ENCODE measurements at regions not wholly inside any gene's neighbourhood (a gene's known extent, or its start where the extent isn't known, plus 50 kb on each side); places are given as distances from the start of the nearest gene placed in this dataset.
A peak's percentile ranks its signal among the peaks of the same experiment; 100 is the strongest.
"Not testable (repeated sequence)": the region's sequence is repeated elsewhere in the genome, so short reads cannot be mapped to it uniquely, and the experiment has no call there.

DNA sequence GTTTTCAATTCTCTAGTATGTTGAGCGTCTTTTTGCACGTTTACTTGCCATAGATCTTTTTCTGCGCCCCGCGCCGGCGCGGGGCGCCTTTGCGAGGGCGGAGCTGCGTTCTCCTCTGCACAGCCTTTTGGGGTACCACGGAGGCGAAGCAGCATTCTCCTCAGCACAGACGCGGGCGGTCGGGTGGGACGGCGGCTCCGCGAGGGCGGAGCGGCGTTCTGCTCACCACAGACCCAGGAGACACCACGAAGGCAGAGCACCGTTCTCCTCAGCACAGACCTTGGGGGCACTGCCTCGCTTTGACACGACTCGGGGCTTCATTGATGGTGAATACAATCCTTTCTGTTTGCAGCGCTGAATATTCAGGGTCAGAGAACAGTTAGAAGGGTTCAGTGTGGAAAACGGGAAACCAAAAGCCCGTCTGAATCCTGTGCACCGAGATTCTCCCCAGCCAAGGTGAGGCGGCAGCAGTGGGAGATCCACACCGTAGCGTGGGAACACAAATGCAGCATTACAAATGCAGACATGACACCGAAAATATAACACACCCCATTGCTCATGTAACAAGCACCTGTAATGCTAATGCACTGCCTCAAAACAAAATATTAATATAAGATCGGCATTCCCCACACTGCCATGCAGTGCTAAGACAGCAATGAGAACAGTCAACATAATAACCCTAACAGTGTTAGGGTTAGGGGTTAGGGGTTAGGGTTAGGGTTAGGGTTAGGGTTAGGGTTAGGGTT is 190.7 kb upstream of the VIPR2 start:
- peak in 1 of 11 donors; percentile 7 for DNase-seq (ENCODE audit: extremely low read depth in 1 of 11, low read depth in 9 of 11, low spot score in 4 of 11)

DNA sequence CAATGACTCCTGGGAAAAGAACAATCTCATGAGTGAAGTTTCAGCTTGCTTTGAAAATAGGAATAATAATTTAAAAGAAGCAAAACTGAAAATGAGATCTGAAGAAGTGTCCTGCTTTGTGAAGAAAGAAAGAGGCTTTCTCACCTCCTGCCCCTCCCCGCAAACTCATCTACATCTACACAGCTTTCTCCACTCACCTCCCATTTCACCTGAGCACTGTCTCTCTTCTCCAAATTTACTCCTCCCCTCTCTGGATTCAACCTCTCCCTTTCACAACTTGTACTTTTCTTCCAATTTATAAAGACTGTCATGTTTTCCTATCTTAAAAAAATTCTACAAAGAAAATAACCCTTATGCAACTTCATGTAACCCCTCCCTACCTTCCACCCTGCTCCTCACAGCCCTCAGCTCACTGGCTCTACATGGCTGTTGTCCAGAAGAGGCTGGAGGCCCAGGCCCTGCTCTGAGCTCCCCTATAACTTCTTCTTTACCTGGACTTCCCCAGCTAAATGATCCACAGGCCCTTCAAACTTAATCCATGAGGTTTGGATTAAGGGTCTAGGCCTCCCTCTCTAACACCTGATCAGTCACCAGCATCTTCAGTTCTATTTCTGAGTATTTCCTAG is 188.3 kb upstream of the VIPR2 start:
- not testable (repeated sequence) for DNase-seq (ENCODE audit: extremely low read depth in 1 of 11, low read depth in 9 of 11, low spot score in 4 of 11)

DNA sequence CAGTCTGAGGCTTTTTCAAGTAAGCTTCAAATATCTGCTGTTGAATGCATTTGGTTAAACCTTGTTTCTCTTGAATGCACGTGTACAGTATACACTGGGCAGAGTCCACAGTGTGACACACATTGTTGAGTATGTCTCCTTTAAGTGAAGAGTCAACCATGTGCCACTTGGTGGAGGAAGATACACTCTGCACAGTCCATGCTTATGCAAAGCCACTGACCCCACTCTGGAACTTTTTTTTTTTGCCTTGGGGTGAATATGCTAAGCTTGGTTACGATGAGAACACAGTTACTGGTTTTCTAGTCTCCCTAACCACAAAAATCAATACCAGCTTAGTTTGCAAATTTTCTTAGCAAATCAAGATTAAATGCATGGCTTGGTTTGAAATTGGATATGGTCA is 186.8 kb upstream of the VIPR2 start:
- no peak for DNase-seq (ENCODE audit: extremely low read depth in 1 of 11, low read depth in 9 of 11, low spot score in 4 of 11)

DNA sequence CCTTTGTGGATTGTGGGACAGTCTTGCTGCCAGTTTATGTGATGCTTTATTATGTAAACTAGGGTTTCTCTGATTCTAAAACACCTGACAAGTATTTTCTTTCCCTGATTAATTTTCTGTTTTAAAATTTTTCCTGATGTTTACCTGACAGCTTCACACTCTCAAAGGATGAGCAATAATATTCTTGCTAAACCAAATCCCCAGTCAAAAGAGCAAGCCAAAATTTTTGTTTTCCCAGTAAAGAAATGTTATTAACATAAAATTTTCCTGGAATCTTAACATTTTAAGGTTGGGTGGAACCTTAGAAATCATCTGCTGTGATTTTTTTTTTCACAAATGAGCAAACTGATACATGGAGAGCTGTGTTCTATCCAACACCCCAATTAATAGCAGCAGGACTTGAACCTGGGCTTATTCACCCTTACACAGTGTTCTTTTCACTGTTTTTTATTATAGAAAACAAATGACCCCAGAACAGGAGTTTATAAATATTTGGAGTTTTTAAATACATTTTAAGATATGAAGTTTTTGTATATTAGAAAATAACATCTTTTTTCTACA is 185.2 kb upstream of the VIPR2 start:
- no peak for DNase-seq (ENCODE audit: extremely low read depth in 1 of 11, low read depth in 9 of 11, low spot score in 4 of 11)

DNA sequence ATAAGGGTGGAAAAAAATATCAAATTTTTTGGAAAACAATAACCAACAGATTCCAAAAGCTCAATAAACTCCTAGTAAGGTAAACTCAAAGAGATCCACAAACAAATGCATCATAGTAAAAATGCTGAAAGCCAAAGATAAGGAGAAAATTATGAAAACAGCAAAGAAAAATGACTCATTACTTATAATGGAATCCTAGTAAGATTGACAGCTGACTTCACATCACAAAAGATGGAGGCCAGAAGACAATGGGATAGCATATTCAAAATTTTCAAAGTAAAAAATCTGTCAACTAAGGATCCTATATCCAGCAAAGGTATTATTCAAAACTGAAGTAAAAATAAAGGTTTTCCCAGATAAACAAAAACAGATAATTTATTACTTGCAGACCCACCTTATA is 183.4 kb upstream of the VIPR2 start:
- no peak for DNase-seq (ENCODE audit: extremely low read depth in 1 of 11, low read depth in 9 of 11, low spot score in 4 of 11)

DNA sequence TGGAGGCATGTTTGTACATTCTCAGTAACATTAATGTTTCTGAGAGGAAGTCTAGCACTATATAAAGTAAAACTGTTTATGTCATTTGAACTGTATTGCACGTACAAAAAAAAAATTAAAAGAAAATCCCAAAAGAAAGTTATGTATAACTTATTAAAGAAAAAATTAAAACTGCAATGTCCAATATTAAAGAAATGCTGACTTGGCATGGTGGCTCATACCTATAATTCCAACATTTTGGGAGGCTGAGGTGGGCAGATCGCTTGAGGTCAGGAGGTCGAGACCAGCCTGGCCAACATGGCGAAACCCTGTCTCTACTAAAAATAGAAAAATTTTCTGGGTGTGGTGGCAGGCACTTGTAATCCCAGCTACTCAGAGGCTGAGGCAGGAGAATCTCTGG is 178.7 kb upstream of the VIPR2 start:
- no peak for DNase-seq (ENCODE audit: extremely low read depth in 1 of 11, low read depth in 9 of 11, low spot score in 4 of 11)

DNA sequence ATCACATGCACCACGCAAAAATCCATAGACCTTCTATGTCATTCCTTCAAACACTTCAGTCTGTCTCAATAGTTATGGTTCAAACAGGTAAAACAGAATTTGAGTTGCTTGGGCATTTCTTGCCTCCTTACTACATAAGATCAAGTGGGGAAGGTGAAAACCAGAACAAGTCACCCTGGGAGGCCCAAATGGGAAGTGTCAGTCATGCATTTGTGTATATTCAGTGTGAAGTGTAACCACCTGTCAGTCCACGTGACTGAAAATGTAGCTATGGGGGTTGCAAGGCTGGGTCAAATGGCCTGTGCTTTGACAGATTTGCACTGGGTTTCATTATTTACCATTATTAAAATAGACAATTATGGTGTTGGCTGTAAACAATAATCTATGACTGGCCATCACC is 176.6 kb upstream of the VIPR2 start:
- DNase-seq (ENCODE audit: extremely low read depth in 1 of 11, low read depth in 9 of 11, low spot score in 4 of 11): no peak

DNA sequence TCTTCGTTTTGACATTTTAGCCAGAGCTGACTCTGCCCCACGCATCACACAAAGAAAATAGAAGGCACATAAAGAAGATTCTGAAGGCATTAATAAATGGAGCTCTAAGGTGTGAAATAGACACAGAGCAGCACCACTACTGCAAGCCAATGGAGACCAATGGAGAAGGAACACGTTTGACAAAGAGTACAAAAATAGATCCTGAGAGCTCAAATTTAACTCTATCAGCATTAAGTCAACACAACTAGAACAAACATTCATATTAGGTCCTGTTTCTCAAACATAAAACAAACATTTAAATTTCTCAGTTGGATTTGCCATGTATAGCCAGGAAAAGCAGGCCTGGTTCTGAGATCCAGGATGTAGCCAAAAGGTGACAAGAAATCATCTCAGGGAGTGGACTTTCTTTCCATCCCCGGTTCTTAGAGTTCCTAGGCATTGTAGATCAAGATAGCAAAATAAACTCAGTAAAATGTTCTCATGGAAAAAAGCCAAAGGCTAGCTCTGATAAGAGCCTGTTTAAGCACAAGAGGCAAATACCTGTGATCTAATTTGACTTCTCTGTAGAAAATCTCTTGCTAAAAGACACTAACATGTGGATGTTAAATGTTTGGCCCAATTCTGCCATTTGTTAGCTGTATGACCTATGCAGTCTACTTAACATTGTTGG is 174.2 kb upstream of the VIPR2 start:
- DNase-seq (ENCODE audit: extremely low read depth in 1 of 11, low read depth in 9 of 11, low spot score in 4 of 11): no peak

DNA sequence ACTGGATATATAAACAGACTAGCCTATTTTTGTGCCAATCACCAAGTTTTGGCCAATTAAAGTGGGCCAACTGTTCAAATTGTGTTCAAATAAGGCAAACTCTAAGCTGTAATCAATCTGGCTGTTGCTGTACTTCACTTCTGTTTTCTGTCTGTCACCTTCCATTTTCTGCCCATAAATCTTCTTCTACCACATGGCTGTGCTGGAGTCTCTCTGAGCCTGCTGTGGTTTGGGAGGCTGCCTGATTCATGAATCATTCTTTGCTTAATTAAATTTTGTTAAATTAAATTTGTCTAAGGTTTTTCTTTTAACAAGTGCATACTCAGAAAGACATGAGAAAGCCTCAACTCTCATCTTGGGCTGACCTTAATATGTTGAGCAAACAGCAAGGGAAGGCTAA is 172.6 kb upstream of the VIPR2 start:
- DNase-seq (ENCODE audit: extremely low read depth in 1 of 11, low read depth in 9 of 11, low spot score in 4 of 11): no peak

DNA sequence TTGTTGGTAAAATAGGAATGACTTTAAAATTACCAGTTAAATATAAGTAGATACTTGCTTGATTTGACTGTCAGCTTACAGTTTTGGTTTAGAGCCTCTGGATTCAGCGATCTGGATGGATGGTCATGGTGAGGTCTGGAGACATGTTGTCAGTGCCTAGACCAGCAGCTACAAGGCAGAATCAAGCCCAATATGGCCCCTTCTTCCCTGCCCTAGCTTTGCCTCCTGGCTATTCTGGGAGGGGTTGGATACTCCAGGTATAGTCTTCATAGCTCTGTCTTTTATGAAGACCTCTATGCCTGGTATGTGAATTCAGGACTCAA is 166.5 kb upstream of the VIPR2 start:
- no peak for DNase-seq (ENCODE audit: extremely low read depth in 1 of 11, low read depth in 9 of 11, low spot score in 4 of 11)

DNA sequence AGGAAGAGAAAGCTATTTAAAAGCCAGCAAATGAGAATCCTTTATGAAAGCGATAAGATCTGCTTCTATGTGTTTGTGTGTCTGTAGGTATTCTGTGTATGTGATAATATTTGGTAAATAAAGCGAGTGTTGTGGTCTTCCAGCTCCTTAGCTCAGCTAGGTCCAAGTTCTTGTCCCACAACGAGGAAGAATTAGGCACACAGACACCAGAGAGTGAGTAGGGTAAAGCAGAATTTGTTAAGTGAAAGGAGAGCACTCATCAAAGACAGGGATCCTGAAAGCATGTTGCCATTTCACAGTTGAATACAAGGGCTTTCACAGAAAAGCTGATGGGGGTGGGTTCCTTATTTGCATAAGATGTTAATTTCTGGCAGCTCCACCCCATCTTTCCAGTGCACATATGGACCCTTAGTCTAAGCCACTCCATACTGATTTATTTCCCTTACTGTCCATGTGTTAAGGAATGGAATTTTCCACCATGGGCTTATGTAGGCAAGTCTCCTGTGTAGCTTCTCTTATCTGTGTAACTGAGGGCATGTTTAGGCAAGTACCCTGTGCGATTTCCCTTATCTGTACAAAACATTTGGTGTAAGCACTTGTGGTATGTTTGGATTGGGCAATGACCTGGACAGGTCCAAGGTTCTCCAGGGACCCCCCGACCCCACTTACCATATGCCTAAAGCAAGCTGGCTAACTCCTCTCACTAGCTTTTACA is 165.9 kb upstream of the VIPR2 start:
- no peak for DNase-seq (ENCODE audit: extremely low read depth in 1 of 11, low read depth in 9 of 11, low spot score in 4 of 11)

DNA sequence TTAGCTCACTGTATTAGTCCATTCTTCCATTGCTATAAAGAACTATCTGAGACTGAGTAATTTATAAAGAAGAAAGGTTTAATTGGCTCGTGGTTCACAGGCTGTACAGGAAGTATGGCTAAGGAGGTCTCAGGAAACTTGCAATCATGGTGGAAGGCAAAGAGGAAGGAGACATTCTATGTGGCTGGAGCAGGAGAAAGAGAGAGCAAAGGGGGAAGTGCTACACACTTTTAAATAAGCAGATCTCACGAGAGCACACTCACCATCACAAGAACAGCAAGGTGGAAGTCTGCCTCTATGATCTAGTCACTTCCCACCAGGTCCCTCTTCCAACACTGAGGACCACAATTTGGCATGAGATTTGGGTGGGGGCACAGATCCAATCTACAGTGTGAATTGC is 164.5 kb upstream of the VIPR2 start:
- DNase-seq (ENCODE audit: extremely low read depth in 1 of 11, low read depth in 9 of 11, low spot score in 4 of 11): not testable (repeated sequence)

DNA sequence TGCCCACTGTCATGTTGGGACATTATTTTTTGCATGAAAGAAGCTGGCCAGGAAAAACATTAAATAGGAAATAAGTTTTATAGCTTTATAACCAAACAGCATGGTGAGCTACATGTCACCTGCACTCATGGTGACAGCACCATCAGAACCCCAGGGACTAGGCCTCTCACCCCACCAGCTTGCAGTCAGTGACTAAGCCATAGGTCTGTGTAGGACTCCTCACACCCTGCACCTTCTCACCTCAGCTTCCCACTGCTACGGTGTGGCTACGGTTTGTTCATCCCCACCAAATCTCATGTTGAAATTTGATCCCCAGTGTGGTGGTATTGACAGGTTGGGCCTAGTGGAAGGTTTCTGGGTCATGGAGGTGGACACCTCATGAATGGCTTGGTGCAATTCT is 161.3 kb upstream of the VIPR2 start:
- DNase-seq (ENCODE audit: extremely low read depth in 1 of 11, low read depth in 9 of 11, low spot score in 4 of 11): no peak

DNA sequence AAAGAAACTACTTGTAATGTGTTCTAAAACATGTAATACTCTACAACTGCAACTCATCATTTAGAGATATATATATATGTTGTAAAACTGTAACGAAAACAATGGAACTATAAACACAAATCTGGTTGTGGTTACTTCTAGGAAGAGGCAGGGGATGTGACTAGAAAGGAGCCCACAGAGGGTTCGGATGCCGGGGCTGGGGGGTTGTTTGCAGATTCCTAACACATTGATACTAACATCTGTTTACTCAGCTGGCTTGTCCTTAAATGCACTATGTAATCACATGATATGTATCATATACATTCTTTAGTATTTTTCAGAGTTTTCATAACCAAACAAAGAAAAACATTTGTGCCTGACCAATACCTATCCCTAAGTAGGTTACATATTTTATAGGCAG is 160.5 kb upstream of the VIPR2 start:
- DNase-seq (ENCODE audit: extremely low read depth in 1 of 11, low read depth in 9 of 11, low spot score in 4 of 11): peak in 1 of 11 donors; percentile 33

DNA sequence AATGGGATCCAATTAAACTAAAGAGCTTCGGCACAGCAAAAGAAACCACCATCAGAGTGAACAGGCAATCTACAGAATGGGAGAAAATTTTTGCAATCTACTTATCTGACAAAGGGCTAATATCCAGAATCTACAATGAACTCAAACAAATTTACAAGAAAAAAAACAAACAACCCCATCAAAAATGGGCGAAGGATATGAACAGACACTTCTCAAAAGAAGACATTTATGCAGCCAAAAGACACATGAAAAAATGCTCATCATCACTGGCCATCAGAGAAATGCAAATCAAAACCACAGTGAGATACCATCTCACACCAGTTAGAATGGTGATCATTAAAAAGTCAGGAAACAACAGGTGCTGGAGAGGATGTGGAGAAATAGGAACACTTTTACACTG is 158.8 kb upstream of the VIPR2 start:
- DNase-seq (ENCODE audit: extremely low read depth in 1 of 11, low read depth in 9 of 11, low spot score in 4 of 11): not testable (repeated sequence)

DNA sequence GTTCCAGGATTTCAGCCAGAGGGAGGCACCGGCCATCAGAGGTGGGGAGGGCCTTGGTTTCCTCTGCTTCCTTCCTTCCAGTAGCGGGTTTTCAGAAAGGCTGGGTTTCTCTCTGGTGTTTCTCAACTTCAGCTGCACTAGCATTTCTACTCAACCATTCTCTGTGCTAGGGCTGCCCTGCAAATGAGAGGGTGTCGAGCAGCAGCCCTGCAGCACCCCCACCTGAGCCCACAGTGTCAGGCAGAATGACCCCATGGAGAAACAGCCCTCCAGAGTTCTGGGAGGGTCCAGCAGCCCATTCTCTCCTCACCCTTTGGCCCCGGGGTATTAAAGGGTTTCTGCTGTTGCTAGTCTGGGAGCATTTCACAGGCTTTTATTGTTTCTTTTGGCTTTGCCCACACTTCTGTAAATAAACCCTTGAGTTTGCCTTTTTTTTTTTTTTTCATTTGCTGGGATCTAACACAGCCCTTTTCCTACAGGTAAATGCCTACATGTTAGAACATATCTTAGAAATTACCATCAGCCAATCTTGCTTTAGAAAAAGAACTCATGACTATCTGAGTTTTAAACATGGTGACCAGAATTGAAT is 151.5 kb upstream of the VIPR2 start:
- DNase-seq (ENCODE audit: extremely low read depth in 1 of 11, low read depth in 9 of 11, low spot score in 4 of 11): no peak

DNA sequence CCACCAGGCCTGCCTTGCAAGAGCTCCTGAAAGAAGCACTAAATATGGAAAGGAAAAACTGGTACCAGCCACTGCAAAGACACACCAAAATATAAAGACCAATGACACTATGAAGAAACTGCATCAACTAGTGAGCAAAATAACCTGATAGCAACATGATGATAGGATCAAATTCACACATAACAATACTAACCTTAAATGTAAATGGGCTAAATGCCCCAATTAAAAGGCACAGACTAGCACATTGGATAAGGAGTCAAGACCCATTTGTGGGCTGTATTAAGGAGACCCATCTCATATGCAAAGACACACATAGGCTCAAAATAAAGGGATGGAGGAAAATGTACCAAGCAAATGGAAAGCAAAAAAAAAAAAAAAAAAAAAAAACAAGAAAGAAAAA is 141.8 kb upstream of the VIPR2 start:
- DNase-seq (ENCODE audit: extremely low read depth in 1 of 11, low read depth in 9 of 11, low spot score in 4 of 11): not testable (repeated sequence)

DNA sequence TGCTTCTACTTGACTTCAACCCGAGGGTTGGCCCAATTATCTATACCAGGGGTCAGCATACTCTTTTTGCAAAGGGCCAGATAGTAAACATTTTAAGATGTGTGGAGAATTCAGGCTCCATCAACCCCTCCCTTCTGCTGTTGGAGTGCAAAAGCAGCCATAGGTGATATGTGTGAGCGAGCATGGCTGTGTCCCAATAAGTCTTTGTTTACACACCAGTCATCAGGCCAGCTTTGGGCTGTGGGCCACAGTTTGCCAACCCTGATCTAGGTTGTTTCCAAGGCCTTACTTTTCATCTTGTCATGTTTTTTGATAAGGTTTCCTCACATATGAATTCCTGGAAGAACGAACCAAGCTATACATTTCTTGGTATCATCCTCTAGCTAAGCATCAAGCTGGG is 136.9 kb upstream of the VIPR2 start:
- DNase-seq (ENCODE audit: extremely low read depth in 1 of 11, low read depth in 9 of 11, low spot score in 4 of 11): no peak

DNA sequence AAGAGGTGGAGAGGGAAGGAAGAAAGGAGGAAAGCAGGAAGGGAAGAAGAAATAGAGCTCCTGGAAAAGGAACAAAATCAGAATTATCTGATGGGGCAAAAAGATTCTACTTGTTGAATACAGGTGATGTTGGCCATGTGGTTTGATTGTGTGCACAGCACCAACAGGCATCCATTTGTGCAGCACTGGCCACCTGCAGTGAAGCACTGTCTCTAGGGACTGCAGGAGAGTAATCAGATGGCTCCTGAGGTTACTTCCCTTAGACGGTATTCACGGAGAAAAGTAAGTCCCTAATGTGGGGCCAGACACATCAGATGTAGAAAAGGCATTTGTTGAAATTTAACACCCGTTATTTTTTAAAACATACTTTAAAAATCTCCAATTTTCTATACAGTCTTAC is 135.3 kb upstream of the VIPR2 start:
- no peak for DNase-seq (ENCODE audit: extremely low read depth in 1 of 11, low read depth in 9 of 11, low spot score in 4 of 11)
